ENCODE measurements at regions not wholly inside any gene's neighbourhood (a gene's known extent, or its start where the extent isn't known, plus 50 kb on each side); places are given as distances from the start of the nearest gene placed in this dataset.

- Histone ChIP-seq H3K4me1 (ENCODE audit: control insufficient read depth, extremely low read depth, insufficient read depth, low read length) (no peaks in the 10 kb centered on the region), H3K9me3 (replicated peaks; ENCODE audit: control insufficient read depth, insufficient read depth, low read length) (no peaks in the 10 kb centered on the region), H2AFZ (ENCODE audit: low read depth, low read length) (no peak overlapping the region), H3K9ac (replicated peaks; ENCODE audit: extremely low read depth, insufficient read depth, low read length) (no peak overlapping the region), H3K9me1 (replicated peaks; ENCODE audit: control insufficient read depth, extremely low read depth, insufficient read depth, low read length) (no peaks in the 10 kb centered on the region), H3K4me2 (ENCODE audit: insufficient read depth, low read length) (no peak overlapping the region), H3K4me3 (replicated peaks in 1 of 3; ENCODE audit: insufficient read depth in 1 of 3, low read depth in 1 of 3, low read length in 3 of 3) (no peak overlapping the region), H3K36me3 (ENCODE audit: control insufficient read depth in 2 of 2, extremely low read depth in 1 of 2, insufficient read depth in 2 of 2, low read length in 2 of 2) (no peaks in the 10 kb centered on the region), H3K27ac (ENCODE audit: insufficient read depth, low read depth, low read length) (no peak overlapping the region), H3K79me2 (ENCODE audit: control insufficient read depth, insufficient read depth, low read length) (no peaks in the 10 kb centered on the region), H3K27me3 (ENCODE audit: control insufficient read depth in 2 of 2, insufficient read depth in 2 of 2, low read length in 2 of 2) (no peaks in the 10 kb centered on the region), H4K20me1 (replicated peaks; ENCODE audit: control insufficient read depth, extremely low read depth, insufficient read depth, low read length) (no peaks in the 10 kb centered on the region)
- FAIRE-seq (no peak), DNase-seq (ENCODE audit: low read depth, low spot score) (no peak)
- TF ChIP-seq FOS (IDR thresholded peaks at IDR 0.05; ENCODE audit: borderline replicate concordance, insufficient read depth, low read length), result no peak
- TF ChIP-seq, protein P1, sequence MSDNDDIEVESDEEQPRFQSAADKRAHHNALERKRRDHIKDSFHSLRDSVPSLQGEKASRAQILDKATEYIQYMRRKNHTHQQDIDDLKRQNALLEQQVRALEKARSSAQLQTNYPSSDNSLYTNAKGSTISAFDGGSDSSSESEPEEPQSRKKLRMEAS (IDR thresholded peaks at IDR 0.05; ENCODE audit: insufficient read depth, insufficient read length), result no peak
- TF ChIP-seq POLR2A (IDR thresholded peaks at IDR 0.05; ENCODE audit: low read depth, low read length), result no peak
- ChIA-PET CTCF (no interaction called here), POLR2A (no interaction called here)
- intact Hi-C loops (cut with micrococcal nuclease) (no loop called here), dilution Hi-C loops (cut with MboI; ENCODE audit: extremely low pct_ligation_motif_present, low sequenced_read_pairs) (no loop called here)
- BruUV-seq (replicated peaks), result no TSS peak
These were observed 204.0 kb upstream of the PUDP start for GRCh38 chrX:7351926-7352325.

DNA sequence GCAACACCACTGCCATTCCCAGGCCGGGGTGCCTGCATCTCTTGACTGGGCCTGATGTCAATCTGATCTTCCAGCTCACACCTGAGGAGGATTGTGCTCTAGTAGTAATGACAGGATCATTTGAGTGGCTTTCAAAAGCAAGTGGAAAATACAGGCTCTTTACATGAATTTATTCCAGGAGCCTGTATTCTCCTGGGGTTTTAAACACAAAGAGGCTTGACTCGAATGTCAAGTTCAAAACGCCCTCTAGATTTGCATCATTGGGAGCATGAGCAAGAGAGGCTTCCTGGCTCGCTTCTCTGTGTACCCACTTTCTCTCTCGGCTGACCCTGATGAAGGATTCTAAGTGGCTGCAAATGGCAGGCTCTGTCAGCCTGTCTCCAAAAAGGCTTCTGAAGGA is 199.5 kb upstream of the PUDP start:
- Histone ChIP-seq H3K27ac (ENCODE audit: insufficient read depth, low read depth, low read length) (no peak overlapping the region), H2AFZ (ENCODE audit: low read depth, low read length) (no peak overlapping the region), H3K4me2 (ENCODE audit: insufficient read depth, low read length) (no peak overlapping the region), H3K4me3 (replicated peaks in 1 of 3; ENCODE audit: insufficient read depth in 1 of 3, low read depth in 1 of 3, low read length in 3 of 3) (no peak overlapping the region), H3K79me2 (ENCODE audit: control insufficient read depth, insufficient read depth, low read length) (no peaks in the 10 kb centered on the region), H3K27me3 (ENCODE audit: control insufficient read depth in 2 of 2, insufficient read depth in 2 of 2, low read length in 2 of 2) (no peaks in the 10 kb centered on the region), H4K20me1 (replicated peaks; ENCODE audit: control insufficient read depth, extremely low read depth, insufficient read depth, low read length) (no peaks in the 10 kb centered on the region), H3K4me1 (ENCODE audit: control insufficient read depth, extremely low read depth, insufficient read depth, low read length) (no peaks in the 10 kb centered on the region), H3K9ac (replicated peaks; ENCODE audit: extremely low read depth, insufficient read depth, low read length) (no peak overlapping the region), H3K9me3 (replicated peaks; ENCODE audit: control insufficient read depth, insufficient read depth, low read length) (no peaks in the 10 kb centered on the region), H3K36me3 (ENCODE audit: control insufficient read depth in 2 of 2, extremely low read depth in 1 of 2, insufficient read depth in 2 of 2, low read length in 2 of 2) (no peaks in the 10 kb centered on the region), H3K9me1 (replicated peaks; ENCODE audit: control insufficient read depth, extremely low read depth, insufficient read depth, low read length) (no peaks in the 10 kb centered on the region)
- FAIRE-seq (no peak), DNase-seq (ENCODE audit: low read depth, low spot score) (no peak)
- TF ChIP-seq MYC (IDR thresholded peaks at IDR 0.05; ENCODE audit: low read depth, low read length) (no peak), FOS (IDR thresholded peaks at IDR 0.05; ENCODE audit: borderline replicate concordance, insufficient read depth, low read length) (no peak), POLR2AphosphoS5 (IDR thresholded peaks at IDR 0.05; ENCODE audit: insufficient read depth, low read depth, low read length) (no peak), JUN (IDR thresholded peaks at IDR 0.05; ENCODE audit: borderline replicate concordance, insufficient read depth, insufficient read length, low read depth) (no peak), CTCF (IDR thresholded peaks at IDR 0.05; ENCODE audit: extremely low read depth in 1 of 2, insufficient read depth in 1 of 2, low read depth in 1 of 2, low read length in 2 of 2) (no peak), GATA2 (IDR thresholded peaks at IDR 0.05; ENCODE audit: insufficient read depth, insufficient read length, low read depth, low read length) (no peak), EZH2 (IDR thresholded peaks at IDR 0.05; ENCODE audit: borderline replicate concordance, low read depth, low read length, severe bottlenecking) (no peak), POLR2A (IDR thresholded peaks at IDR 0.05; ENCODE audit: low read depth, low read length) (no peak)
- TF ChIP-seq, protein P1 (IDR thresholded peaks at IDR 0.05; ENCODE audit: insufficient read depth, insufficient read length), result no peak
- BruUV-seq (replicated peaks), result no TSS peak
- dilution Hi-C loops (cut with MboI; ENCODE audit: extremely low pct_ligation_motif_present, low sequenced_read_pairs) (no loop called here), intact Hi-C loops (cut with micrococcal nuclease) (no loop called here)
- POLR2A ChIA-PET, result no interaction called here
- CTCF ChIA-PET, result no interaction called here
